Skeletal muscle satellite cell (primary cell): ENCODE measurements at regions not wholly inside any gene's neighbourhood (a gene's known extent, or its start where the extent isn't known, plus 50 kb on each side); places are given as distances from the start of the nearest gene placed in this dataset.

Experiments
- H3K27me3 ChIP-seq: 2 replicates; pipeline ENCODE4 v1.7.0; 2013; ENCODE audit warnings: low read length; ENCODE audit not compliant: control insufficient read depth, insufficient read depth
- H3K36me3 ChIP-seq: 2 replicates; pipeline ENCODE4 v1.7.0; 2013; ENCODE audit warnings: mild to moderate bottlenecking, control low read depth, low read length; ENCODE audit not compliant: insufficient read depth
- H3K4me1 ChIP-seq: 2 replicates; pipeline ENCODE4 v1.7.0; 2013; ENCODE audit warnings: low read length; ENCODE audit not compliant: control insufficient read depth, insufficient read depth
- H3K4me2 ChIP-seq: 2 replicates; pipeline ENCODE4 v1.7.0; 2013; ENCODE audit warnings: mild to moderate bottlenecking, low read length
- H3K4me3 ChIP-seq: 2 replicates; pipeline ENCODE4 v1.7.0; 2013; ENCODE audit warnings: low read length
- H3K9ac ChIP-seq: 2 replicates; pipeline ENCODE4 v1.7.0; 2013; ENCODE audit warnings: mild to moderate bottlenecking, low read depth, low read length, moderate library complexity
- H3K9me3 ChIP-seq: replicated peaks from 2 replicates; pipeline ENCODE4 v1.7.0; 2013; ENCODE audit warnings: mild to moderate bottlenecking, control low read depth, low read length

DNA sequence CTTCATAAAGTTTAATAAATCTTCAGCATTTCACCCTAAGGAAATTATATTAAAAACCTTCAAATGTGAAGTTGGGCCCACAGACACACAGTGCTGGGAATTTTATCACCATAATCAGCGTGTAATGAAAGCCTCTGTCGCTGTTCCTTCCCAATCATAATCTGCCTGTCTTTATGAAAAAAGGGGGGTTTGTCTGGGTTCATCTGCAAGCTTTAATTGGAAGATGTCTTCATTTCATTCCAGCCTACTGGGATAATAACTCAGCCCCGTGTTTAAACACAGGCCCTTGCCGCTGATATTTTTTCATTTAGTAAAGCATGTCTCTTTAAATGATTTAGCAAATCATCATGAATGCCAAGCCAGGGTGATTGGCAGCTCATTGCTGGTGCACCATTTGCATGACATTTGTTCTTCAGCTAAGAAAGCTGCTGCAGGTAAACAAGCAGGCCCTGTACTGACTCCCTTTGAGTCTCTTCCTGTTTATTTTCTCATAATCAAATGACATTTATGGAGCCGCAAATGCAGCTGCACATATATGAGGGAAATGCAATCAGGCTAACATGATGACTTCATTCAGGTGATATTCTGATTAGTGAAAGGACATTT is 362.9 kb upstream of the TLE4 start:
- Histone ChIP-seq H3K36me3 (no peaks in the 10 kb centered on the region), H3K9ac (no peak overlapping the region), H3K4me1 (no peaks in the 10 kb centered on the region), H3K4me3 (no peak overlapping the region), H3K27me3 (no peaks in the 10 kb centered on the region), H3K4me2 (no peak overlapping the region), H3K9me3 (no peaks in the 10 kb centered on the region)

- H3K4me3 ChIP-seq, result no peak overlapping the region
- no peaks in the 10 kb centered on the region for H3K9me3 ChIP-seq
- peaks cover under 1% of the 10 kb centered on the region for H3K4me1 ChIP-seq
- H3K27me3 ChIP-seq, result no peaks in the 10 kb centered on the region
- no peaks in the 10 kb centered on the region for H3K36me3 ChIP-seq
- no peak overlapping the region for H3K4me2 ChIP-seq
- no peak overlapping the region for H3K9ac ChIP-seq
These were observed 361.1 kb upstream of the TLE4 start for GRCh38 chr9:79210541-79211243.

GRCh38 chr9:79213417-79214125 is 358.2 kb upstream of the TLE4 start:
- H3K27me3 ChIP-seq, result no peaks in the 10 kb centered on the region
- no peaks in the 10 kb centered on the region for H3K36me3 ChIP-seq
- no peaks in the 10 kb centered on the region for H3K9me3 ChIP-seq
- H3K9ac ChIP-seq, result no peak overlapping the region
- H3K4me1 ChIP-seq, result peaks cover 4% of the 10 kb centered on the region
- H3K4me2 ChIP-seq, result no peak overlapping the region
- H3K4me3 ChIP-seq, result no peak overlapping the region

GRCh38 chr9:79215821-79216220 is 355.9 kb upstream of the TLE4 start:
- Histone ChIP-seq H3K4me2 (no peak overlapping the region), H3K9ac (no peak overlapping the region), H3K9me3 (no peaks in the 10 kb centered on the region), H3K4me1 (peaks cover 13% of the 10 kb centered on the region), H3K36me3 (no peaks in the 10 kb centered on the region), H3K27me3 (no peaks in the 10 kb centered on the region), H3K4me3 (no peak overlapping the region)

GRCh38 chr9:79220251-79220650 is 351.5 kb upstream of the TLE4 start:
- no peaks in the 10 kb centered on the region for H3K36me3 ChIP-seq
- no peaks in the 10 kb centered on the region for H3K27me3 ChIP-seq
- H3K4me3 ChIP-seq, result no peak overlapping the region
- peak overlapping the region; percentile 60 for H3K4me2 ChIP-seq
- H3K9me3 ChIP-seq, result no peaks in the 10 kb centered on the region
- H3K4me1 ChIP-seq, result peaks cover 27% of the 10 kb centered on the region
- no peak overlapping the region for H3K9ac ChIP-seq

GRCh38 chr9:79220666-79221065 is 351.1 kb upstream of the TLE4 start:
- Histone ChIP-seq H3K4me2 (peak overlapping the region; percentile 60), H3K9me3 (no peaks in the 10 kb centered on the region), H3K4me3 (peak overlapping the region; percentile 40), H3K9ac (peak overlapping the region; percentile 60), H3K36me3 (no peaks in the 10 kb centered on the region), H3K27me3 (no peaks in the 10 kb centered on the region), H3K4me1 (peaks cover 27% of the 10 kb centered on the region)

DNA sequence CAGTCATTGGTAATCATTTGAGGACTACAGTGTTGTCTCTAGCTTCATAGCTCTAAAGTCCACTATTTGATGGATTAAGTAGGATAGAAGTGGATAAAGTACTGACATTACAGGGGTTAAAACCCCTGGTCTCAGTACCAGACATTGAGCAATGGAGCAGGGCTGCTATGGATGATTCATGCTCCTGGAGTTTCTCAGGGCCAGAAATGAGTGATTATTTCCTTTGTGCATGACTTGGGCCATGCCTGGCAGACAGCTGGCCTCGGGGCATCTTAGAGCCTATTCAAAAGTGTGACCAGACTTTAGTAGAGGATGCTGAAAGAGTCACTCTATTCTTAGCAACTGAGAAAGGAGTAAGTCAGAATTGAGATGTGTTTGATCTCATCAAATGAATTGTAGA is 350.7 kb upstream of the TLE4 start:
- Histone ChIP-seq H3K4me2 (peak overlapping the region; percentile 60), H3K27me3 (no peaks in the 10 kb centered on the region), H3K36me3 (no peaks in the 10 kb centered on the region), H3K4me3 (peak overlapping the region; percentile 40), H3K9me3 (no peaks in the 10 kb centered on the region), H3K9ac (peak overlapping the region; percentile 60), H3K4me1 (peaks cover 23% of the 10 kb centered on the region)

DNA sequence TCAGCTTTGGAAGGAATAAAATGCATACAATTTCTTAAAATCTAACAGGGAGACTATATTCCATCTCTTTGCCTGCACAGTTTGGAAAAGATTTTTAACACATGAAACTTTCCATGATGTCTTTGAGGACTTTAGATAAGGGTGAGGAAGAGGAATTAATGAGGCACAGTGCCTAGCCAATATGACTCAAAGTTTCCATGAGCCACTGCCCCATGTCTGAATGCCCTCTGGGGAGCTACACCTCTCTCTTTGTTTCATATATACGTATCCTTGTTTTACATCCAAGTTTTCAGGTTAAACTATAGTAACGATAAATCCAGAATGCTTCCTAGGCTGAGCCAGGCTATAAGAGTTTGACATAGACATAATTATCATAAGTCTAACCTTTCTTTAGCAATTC is 349.3 kb upstream of the TLE4 start:
- Histone ChIP-seq H3K4me2 (no peak overlapping the region), H3K9ac (no peak overlapping the region), H3K27me3 (no peaks in the 10 kb centered on the region), H3K36me3 (no peaks in the 10 kb centered on the region), H3K4me3 (no peak overlapping the region), H3K9me3 (no peaks in the 10 kb centered on the region), H3K4me1 (peaks cover 23% of the 10 kb centered on the region)

GRCh38 chr9:79224672-79225433 is 346.9 kb upstream of the TLE4 start:
- H3K4me1 ChIP-seq, result peaks cover 23% of the 10 kb centered on the region
- H3K9me3 ChIP-seq, result no peaks in the 10 kb centered on the region
- no peaks in the 10 kb centered on the region for H3K27me3 ChIP-seq
- H3K36me3 ChIP-seq, result no peaks in the 10 kb centered on the region
- H3K9ac ChIP-seq, result no peak overlapping the region
- H3K4me2 ChIP-seq, result no peak overlapping the region
- no peak overlapping the region for H3K4me3 ChIP-seq

- Histone ChIP-seq H3K4me2 (no peak overlapping the region), H3K36me3 (no peaks in the 10 kb centered on the region), H3K4me1 (no peaks in the 10 kb centered on the region), H3K27me3 (no peaks in the 10 kb centered on the region), H3K9ac (no peak overlapping the region), H3K9me3 (no peaks in the 10 kb centered on the region), H3K4me3 (no peak overlapping the region)
These were observed 338.2 kb upstream of the TLE4 start for GRCh38 chr9:79233542-79233941.

DNA sequence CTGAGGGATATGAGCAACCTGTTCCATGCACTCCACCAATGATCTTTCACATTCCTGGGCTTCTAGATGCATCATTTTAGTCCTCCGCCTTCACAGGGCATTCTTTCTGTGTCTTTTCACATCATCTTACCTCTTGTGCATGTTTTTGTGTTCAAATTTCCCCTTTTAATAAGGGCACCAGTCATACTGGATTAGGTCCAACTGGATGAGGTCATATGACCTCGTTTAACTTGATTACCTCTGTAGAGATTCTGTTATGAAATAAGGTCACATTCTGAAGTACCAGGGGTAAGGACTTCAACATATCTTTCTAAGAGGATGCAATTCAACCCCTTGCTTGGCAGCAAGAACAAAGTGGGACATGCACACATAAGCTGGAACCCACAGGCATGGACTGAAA is 335.3 kb upstream of the TLE4 start:
- Histone ChIP-seq H3K9ac (no peak overlapping the region), H3K9me3 (no peaks in the 10 kb centered on the region), H3K36me3 (no peaks in the 10 kb centered on the region)

More for the DNA sequence above, 335.3 kb upstream of the TLE4 start:
- Histone ChIP-seq H3K4me3 (no peak overlapping the region), H3K27me3 (no peaks in the 10 kb centered on the region), H3K4me1 (no peaks in the 10 kb centered on the region), H3K4me2 (no peak overlapping the region)
